OCI-LY1 (cell line): ENCODE measurements at regions not wholly inside any gene's neighbourhood (a gene's known extent, or its start where the extent isn't known, plus 50 kb on each side); places are given as distances from the start of the nearest gene placed in this dataset.

Source experiments
- H2AFZ ChIP-seq: fragments of 200-600 bp; sonication (generic), shearing (Covaris generic); 2 replicates; pipeline ENCODE4 v1.6.0; 2014; ENCODE audit warnings: antibody characterized with exemption, mild to moderate bottlenecking, low read length
- H3F3A ChIP-seq: fragments of 200-600 bp; sonication (generic), shearing (Covaris generic); 2 replicates; pipeline ENCODE4 v1.6.0; 2014; ENCODE audit warnings: mild to moderate bottlenecking, antibody characterized with exemption, low read length, moderate library complexity; ENCODE audit not compliant: insufficient read depth
- H3K27ac ChIP-seq: fragments of 200-600 bp; sonication (generic); 2 replicates; pipeline ENCODE4 v1.5.1; 2014; ENCODE audit warnings: low read length, mixed run types, mild to moderate bottlenecking, low read depth; ENCODE audit not compliant: poor library complexity, severe bottlenecking
- H3K27me3 ChIP-seq: fragments of 200-600 bp; sonication (generic); 2 replicates; pipeline ENCODE4 v1.6.0; 2014; ENCODE audit warnings: antibody characterized with exemption, mild to moderate bottlenecking, low read length, moderate library complexity; ENCODE audit not compliant: insufficient read depth
- H3K36me3 ChIP-seq: fragments of 200-600 bp; sonication (generic); 2 replicates; pipeline ENCODE4 v1.6.1; 2014; ENCODE audit warnings: mild to moderate bottlenecking, antibody characterized with exemption, low read length, moderate library complexity, mixed read lengths; ENCODE audit not compliant: insufficient read depth
- H3K4me1 ChIP-seq: fragments of 200-600 bp; sonication (generic); 2 replicates; pipeline ENCODE4 v1.5.1; 2014; ENCODE audit warnings: mild to moderate bottlenecking, low read length, moderate library complexity; ENCODE audit not compliant: insufficient read depth, severe bottlenecking
- H3K4me2 ChIP-seq: fragments of 200-600 bp; sonication (generic), shearing (Covaris generic); 2 replicates; pipeline ENCODE4 v1.6.1; 2014; ENCODE audit warnings: low read length
- H3K4me3 ChIP-seq: fragments of 200-600 bp; sonication (generic); 2 replicates; pipeline ENCODE4 v1.5.1; 2014; ENCODE audit warnings: low read length, low read depth, mild to moderate bottlenecking, mixed read lengths; ENCODE audit not compliant: poor library complexity, severe bottlenecking
- H3K79me2 ChIP-seq: fragments of 200-600 bp; shearing (Covaris generic); 2 replicates; pipeline ENCODE4 v1.6.1; 2016; ENCODE audit warnings: mixed run types, low read length, mixed read lengths; ENCODE audit not compliant: insufficient read depth
- H3K9ac ChIP-seq: fragments of 200-600 bp; sonication (generic), shearing (Covaris generic); 2 replicates; pipeline ENCODE4 v1.6.1; 2014; ENCODE audit warnings: mild to moderate bottlenecking, low read length, mixed read lengths
- H3K9me2 ChIP-seq: fragments of 200-600 bp; sonication (generic), shearing (Covaris generic); 2 replicates; pipeline ENCODE4 v1.6.1; 2014; ENCODE audit warnings: low read depth, mild to moderate bottlenecking, low read length, mixed read lengths
- H3K9me3 ChIP-seq: fragments of 200-600 bp; shearing (Covaris generic); 2 replicates; pipeline ENCODE4 v1.6.1; 2014; ENCODE audit warnings: low read length, mixed read lengths
- H4K20me1 ChIP-seq: fragments of 200-600 bp; sonication (generic), shearing (Covaris generic); 2 replicates; pipeline ENCODE4 v1.6.0; 2016; ENCODE audit warnings: mild to moderate bottlenecking, low read length; ENCODE audit not compliant: insufficient read depth
- EZH2 ChIP-seq: fragments of 200-600 bp; sonication (generic), shearing (Covaris generic); IDR thresholded peaks from 2 replicates; pipeline ENCODE4 v1.8.0; 2017; ENCODE audit warnings: borderline replicate concordance, mixed run types, mild to moderate bottlenecking, antibody characterized with exemption, low read length, moderate library complexity, mixed read lengths
- TF ChIP-seq, protein P1 (sequence below): fragments of 200-600 bp; sonication (generic), shearing (Covaris generic); IDR thresholded peaks from 2 replicates; pipeline ENCODE4 v1.5.1; 2017; ENCODE audit warnings: mild to moderate bottlenecking, antibody characterized with exemption, low read length, moderate library complexity, mixed read lengths

DNA sequence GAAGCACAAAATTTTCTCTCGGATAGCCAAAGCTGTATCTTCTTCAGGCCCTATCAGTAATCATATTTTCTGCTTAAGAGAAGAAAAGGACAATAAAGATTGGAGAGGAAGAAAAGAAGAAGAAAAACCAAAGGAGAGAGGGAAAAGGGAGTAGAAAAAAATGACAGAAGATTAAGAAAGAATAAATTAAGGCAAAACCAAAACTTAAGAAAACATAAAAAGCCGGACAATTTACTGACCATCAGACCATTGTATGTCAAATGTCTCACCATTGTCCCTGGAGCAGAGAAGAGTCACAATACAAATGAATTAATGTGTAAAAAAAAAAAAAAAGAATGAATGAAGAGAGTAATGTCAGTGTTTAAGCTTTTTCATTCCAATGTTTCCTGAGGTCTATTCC is 1274.8 kb downstream of the FSCB start:
- Histone ChIP-seq H3K4me3 (no peak overlapping the region), H3K4me1 (no peaks in the 10 kb centered on the region), H3K9me2 (no peaks in the 10 kb centered on the region), H3K36me3 (no peaks in the 10 kb centered on the region), H3K27me3 (no peaks in the 10 kb centered on the region), H4K20me1 (no peaks in the 10 kb centered on the region), H3K9ac (no peak overlapping the region), H3K27ac (no peak overlapping the region), H3K4me2 (no peak overlapping the region), H3K79me2 (no peaks in the 10 kb centered on the region), H3F3A (no peaks in the 10 kb centered on the region), H2AFZ (no peak overlapping the region), H3K9me3 (no peaks in the 10 kb centered on the region)
- no peak for TF ChIP-seq EZH2
- TF ChIP-seq, protein P1, sequence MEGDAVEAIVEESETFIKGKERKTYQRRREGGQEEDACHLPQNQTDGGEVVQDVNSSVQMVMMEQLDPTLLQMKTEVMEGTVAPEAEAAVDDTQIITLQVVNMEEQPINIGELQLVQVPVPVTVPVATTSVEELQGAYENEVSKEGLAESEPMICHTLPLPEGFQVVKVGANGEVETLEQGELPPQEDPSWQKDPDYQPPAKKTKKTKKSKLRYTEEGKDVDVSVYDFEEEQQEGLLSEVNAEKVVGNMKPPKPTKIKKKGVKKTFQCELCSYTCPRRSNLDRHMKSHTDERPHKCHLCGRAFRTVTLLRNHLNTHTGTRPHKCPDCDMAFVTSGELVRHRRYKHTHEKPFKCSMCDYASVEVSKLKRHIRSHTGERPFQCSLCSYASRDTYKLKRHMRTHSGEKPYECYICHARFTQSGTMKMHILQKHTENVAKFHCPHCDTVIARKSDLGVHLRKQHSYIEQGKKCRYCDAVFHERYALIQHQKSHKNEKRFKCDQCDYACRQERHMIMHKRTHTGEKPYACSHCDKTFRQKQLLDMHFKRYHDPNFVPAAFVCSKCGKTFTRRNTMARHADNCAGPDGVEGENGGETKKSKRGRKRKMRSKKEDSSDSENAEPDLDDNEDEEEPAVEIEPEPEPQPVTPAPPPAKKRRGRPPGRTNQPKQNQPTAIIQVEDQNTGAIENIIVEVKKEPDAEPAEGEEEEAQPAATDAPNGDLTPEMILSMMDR = no peak

DNA sequence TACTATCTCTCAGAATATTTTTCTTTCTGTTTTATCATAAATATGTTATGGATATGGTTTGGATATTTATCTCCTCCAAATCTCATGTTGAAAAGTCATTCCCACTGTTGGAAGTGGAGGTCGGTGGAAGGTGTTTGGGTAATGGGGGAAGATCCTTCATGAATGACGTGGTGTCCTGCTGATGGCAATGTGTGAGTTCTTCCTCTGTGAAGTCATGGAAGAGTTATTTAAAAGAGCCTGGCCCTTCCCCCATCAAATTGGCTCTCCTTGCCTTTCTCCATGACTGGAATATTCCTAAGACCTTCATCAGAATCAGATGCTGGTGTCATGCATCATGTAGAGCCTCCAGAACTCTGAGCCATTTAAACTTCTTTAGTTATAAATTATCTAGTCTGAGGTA is 1291.6 kb downstream of the FSCB start:
- no peak overlapping the region for H2AFZ ChIP-seq
- H4K20me1 ChIP-seq = no peaks in the 10 kb centered on the region
- H3K27me3 ChIP-seq = no peaks in the 10 kb centered on the region
- H3K9me2 ChIP-seq = no peaks in the 10 kb centered on the region
- H3K9ac ChIP-seq = no peak overlapping the region
- no peaks in the 10 kb centered on the region for H3K36me3 ChIP-seq
- H3F3A ChIP-seq = no peaks in the 10 kb centered on the region
- no peaks in the 10 kb centered on the region for H3K79me2 ChIP-seq
- TF ChIP-seq, protein P1 = no peak
- TF ChIP-seq EZH2 = no peak
- H3K4me3 ChIP-seq = no peak overlapping the region
- H3K27ac ChIP-seq = no peak overlapping the region
- no peak overlapping the region for H3K4me2 ChIP-seq
- no peaks in the 10 kb centered on the region for H3K9me3 ChIP-seq
- no peaks in the 10 kb centered on the region for H3K4me1 ChIP-seq

GRCh38 chr14:43207189-43207588 is 1299.9 kb downstream of the FSCB start:
- no peaks in the 10 kb centered on the region for H3K36me3 ChIP-seq
- no peaks in the 10 kb centered on the region for H3K79me2 ChIP-seq
- no peak overlapping the region for H2AFZ ChIP-seq
- H3K4me3 ChIP-seq = no peak overlapping the region
- no peaks in the 10 kb centered on the region for H3K9me3 ChIP-seq
- H3K4me1 ChIP-seq = no peaks in the 10 kb centered on the region
- TF ChIP-seq EZH2 = no peak
- TF ChIP-seq, protein P1 = no peak
- H3K9me2 ChIP-seq = no peaks in the 10 kb centered on the region
- no peak overlapping the region for H3K4me2 ChIP-seq
- no peak overlapping the region for H3K9ac ChIP-seq
- no peak overlapping the region for H3K27ac ChIP-seq
- no peaks in the 10 kb centered on the region for H3F3A ChIP-seq
- H4K20me1 ChIP-seq = no peaks in the 10 kb centered on the region
- H3K27me3 ChIP-seq = no peaks in the 10 kb centered on the region
